NB4 (cell line): ENCODE measurements at regions not wholly inside any gene's neighbourhood (a gene's known extent, or its start where the extent isn't known, plus 50 kb on each side); places are given as distances from the start of the nearest gene placed in this dataset.

Experiments used
- DNase-seq: peaks from one replicate; pipeline ENCODE4 v3.0.0; 2010; ENCODE audit warnings: low read depth
- H3K4me3 ChIP-seq: one replicate; pipeline ENCODE4 v1.5.1; 2011; ENCODE audit warnings: mild to moderate bottlenecking, low read depth, low read length, moderate library complexity
- CTCF ChIP-seq: IDR thresholded peaks from one replicate; pipeline ENCODE4 v1.5.1; 2012; ENCODE audit warnings: low read depth, low read length
- MAX ChIP-seq: IDR thresholded peaks from 2 replicates; pipeline ENCODE4 v1.6.1; 2011; ENCODE audit warnings: low read depth, low read length
- MYC ChIP-seq: IDR thresholded peaks from 2 replicates; pipeline ENCODE4 v1.6.1; 2011; ENCODE audit warnings: low read depth, low read length
- POLR2A ChIP-seq: IDR thresholded peaks from 2 replicates; pipeline ENCODE4 v1.6.1; 2011; ENCODE audit warnings: mild to moderate bottlenecking; ENCODE audit not compliant: insufficient read length; ENCODE audit errors: extremely low read depth

GRCh38 chr7:106781007-106781406, 84.1 kb upstream of the PIK3CG start:
- H3K4me3 ChIP-seq, result no peak overlapping the region
- DNase-seq, result no peak
- TF ChIP-seq MYC, result no peak
- no peak for TF ChIP-seq POLR2A
- TF ChIP-seq MAX, result no peak

- H3K4me3 ChIP-seq, result no peak overlapping the region
- TF ChIP-seq MAX (no peak), POLR2A (no peak), CTCF (no peak), MYC (no peak)
- DNase-seq, result no peak
These were observed 83.1 kb upstream of the PIK3CG start for GRCh38 chr7:106781828-106782544.

GRCh38 chr7:106783286-106783685, 81.8 kb upstream of the PIK3CG start:
- H3K4me3 ChIP-seq, result no peak overlapping the region
- no peak for DNase-seq
- TF ChIP-seq POLR2A (no peak), MYC (no peak), CTCF (no peak), MAX (no peak)

GRCh38 chr7:106788637-106789036, 76.4 kb upstream of the PIK3CG start:
- TF ChIP-seq MYC, result no peak
- no peak overlapping the region for H3K4me3 ChIP-seq
- no peak for DNase-seq

GRCh38 chr7:106791526-106791925, 73.6 kb upstream of the PIK3CG start:
- no peak for TF ChIP-seq POLR2A
- no peak for TF ChIP-seq CTCF
- TF ChIP-seq MYC, result no peak
- no peak for TF ChIP-seq MAX
- DNase-seq, result no peak
- H3K4me3 ChIP-seq, result no peak overlapping the region

GRCh38 chr7:106792233-106792926, 72.7 kb upstream of the PIK3CG start:
- no peak for DNase-seq
- no peak overlapping the region for H3K4me3 ChIP-seq
- TF ChIP-seq CTCF, result no peak
- no peak for TF ChIP-seq POLR2A
- TF ChIP-seq MYC, result no peak
- no peak for TF ChIP-seq MAX
